CD4-positive, alpha-beta T cell treated with Interleukin-17A for 4 hours (primary cell): ENCODE measurements at regions not wholly inside any gene's neighbourhood (a gene's known extent, or its start where the extent isn't known, plus 50 kb on each side); places are given as distances from the start of the nearest gene placed in this dataset.

ENCODE experiments used
- DNase-seq: peaks from one replicate; pipeline ENCODE4 v3.0.0-alpha.2; 2020; ENCODE audit warnings: mixed read lengths

- no peak for DNase-seq
Observed at GRCh38 chr15:69505956-69506556, 53.4 kb downstream of the RPLP1 start.

DNA sequence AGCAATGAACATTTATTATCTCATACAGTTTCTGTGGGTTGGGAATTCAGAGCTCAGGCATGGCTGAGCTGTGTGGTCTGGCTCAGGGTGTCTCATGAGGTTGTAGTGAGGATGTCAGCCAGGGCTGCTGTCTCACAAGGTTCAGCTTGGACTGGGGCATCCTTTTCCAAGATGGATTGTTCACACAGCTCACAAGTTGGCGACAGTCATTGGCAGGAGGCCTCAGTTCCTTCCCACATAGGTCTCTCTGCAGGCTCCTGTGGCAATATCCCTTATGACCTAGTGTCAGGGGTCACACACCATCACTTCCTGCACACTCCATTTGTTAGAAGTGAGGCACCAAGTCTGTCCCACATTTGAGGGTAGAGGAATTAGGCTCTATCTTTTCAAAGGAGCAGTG, 56.0 kb downstream of the RPLP1 start:
- no peak for DNase-seq

DNA sequence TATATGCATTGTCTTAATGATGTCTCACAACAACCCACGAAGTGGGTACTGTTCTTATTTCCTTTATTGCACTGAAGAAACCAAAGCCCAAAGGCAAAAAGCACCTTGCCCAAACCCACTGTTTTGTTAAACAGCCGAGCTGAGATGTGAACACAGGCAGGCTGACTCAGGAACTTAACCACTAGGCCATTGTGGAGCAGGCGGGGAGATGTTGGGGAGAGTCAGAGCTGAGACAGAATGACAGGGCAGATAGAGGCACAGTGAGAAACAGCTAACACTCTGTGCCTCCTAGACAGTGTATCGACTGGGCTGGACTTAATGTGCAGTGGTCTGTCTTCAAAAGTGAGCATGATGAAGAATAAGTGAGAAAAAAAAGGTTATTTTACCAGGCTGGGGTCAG, 56.5 kb downstream of the RPLP1 start:
- DNase-seq, result no peak

DNA sequence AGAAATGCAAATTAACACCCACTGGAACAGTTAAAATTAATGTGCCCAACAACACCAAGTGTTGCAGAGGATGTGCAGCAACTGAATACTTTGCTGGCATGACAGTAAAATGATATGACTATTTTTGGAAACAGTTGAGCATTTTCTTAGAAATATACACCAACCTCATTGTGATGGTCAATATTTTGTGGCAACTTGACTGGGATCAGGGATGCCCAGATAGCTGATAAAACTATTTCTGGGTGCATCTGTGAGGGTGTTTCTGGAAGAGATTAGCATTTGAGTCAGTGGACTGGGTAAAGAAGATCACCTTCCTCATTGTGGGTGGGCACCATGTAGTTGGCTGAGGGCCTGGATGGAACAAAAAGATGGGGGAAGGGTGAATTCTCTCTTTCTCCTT, 57.9 kb downstream of the RPLP1 start:
- no peak for DNase-seq

DNA sequence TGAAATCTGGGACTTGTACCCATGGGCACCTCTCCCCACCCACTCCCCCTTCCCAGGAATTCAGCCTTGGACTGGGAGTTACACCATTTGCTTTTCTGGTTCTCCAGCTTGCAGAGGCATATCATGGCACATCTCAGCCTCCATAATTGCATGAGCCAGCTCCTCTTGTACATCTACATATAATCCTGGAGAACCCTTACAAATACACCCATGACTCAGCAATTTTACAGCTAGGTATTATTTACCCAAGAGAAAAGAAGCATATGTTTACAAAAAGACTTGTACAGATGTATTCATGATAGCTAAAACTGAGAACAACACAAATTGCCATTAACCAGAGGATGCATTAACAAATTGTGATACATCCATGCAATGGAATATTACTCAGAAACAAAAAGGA, 58.4 kb downstream of the RPLP1 start:
- no peak for DNase-seq

DNA sequence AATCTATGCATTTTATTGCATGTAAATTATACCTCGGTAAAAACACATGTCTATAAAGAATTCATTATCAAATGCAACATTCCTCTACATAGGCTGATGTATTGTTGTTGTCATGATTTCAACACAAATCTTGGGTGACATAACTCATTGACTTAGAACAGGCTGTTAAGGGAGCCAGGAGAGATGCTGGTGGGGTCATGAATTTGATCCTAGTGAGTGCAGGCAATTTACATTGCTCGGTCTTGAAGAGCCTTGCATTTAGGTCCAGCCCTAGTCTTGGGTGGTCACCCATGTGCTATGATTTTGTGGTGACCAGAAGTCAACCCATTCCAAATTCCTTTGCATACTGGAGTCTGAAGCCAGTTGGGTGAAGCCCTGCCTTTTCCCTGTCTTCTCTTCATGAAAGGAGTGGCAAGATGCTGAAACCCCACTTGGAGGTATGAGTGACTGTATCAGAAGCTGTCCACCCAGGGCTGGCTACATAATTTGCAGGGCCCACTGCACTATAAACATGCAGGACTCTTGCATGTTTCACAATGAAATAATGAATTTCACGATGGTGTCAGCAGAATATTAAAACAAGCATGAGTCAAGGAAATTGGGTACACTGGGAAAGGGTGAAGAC, 59.2 kb downstream of the RPLP1 start:
- no peak for DNase-seq

GRCh38 chr15:69513450-69513960, 60.9 kb downstream of the RPLP1 start:
- no peak for DNase-seq

DNA sequence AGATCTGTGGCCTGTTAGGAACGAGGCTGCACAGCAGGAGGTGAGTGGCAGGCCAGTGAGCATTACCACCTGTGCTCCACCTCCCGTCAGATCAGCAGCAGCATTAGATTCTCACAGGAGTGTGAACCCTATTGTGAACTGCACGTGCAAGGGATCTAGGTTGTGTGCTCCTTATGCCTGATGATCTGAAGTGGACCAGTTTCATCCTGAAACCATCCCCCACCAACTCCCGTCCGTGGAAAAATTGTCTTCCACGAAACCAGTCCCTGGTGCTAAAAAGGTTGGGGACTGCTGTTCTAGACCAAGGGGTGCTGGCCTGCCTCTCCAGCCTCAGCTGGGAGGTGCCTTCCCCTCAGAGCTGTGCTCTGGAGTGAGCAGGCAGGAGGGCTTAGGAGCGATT, 61.4 kb downstream of the RPLP1 start:
- DNase-seq, result no peak

GRCh38 chr15:69515508-69515907, 62.9 kb downstream of the RPLP1 start:
- no peak for DNase-seq

DNA sequence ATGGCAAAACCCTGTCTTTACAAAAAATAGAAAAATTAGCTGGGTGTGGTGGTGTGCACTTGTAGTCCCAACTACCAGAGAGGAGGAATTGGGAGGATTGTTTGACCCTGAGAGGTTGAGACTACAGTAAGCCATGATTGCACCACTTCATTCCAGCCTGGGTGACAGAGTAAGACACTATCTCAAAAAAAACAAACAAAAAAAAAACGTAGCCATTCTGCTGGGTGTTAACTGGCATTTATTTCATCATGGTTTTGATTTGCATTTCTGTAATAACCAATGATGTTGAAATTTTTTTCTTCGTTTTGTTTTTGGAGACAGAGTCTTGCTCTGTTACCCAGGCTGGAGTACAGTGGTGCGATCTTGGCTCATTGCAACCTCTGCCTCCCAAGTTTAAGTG, 63.3 kb downstream of the RPLP1 start:
- no peak for DNase-seq

GRCh38 chr15:69517052-69517451, 64.4 kb downstream of the RPLP1 start:
- DNase-seq, result no peak

- no peak for DNase-seq
Observed at GRCh38 chr15:69518806-69519205, 66.2 kb downstream of the RPLP1 start.

DNA sequence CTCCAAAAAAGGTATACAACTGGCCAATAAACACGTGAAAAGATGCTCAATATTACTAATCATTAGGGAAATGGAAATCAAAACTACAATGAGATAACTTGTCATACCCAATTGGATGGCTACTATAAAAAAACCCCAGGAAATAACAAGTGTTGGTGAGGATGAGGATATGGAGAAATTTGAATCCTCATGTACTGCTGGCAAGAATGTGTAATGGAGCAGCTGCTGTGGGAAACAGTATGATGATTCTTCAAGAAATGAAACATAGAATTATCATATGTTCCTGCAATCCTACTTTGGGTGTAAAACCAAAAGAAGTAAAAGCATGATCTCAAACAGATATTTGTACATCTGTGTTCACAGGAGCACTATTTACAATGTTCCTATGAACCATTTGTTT, 67.4 kb downstream of the RPLP1 start:
- DNase-seq, result no peak

- DNase-seq, result no peak
Observed at GRCh38 chr15:69522361-69522760, 69.7 kb downstream of the RPLP1 start.

DNA sequence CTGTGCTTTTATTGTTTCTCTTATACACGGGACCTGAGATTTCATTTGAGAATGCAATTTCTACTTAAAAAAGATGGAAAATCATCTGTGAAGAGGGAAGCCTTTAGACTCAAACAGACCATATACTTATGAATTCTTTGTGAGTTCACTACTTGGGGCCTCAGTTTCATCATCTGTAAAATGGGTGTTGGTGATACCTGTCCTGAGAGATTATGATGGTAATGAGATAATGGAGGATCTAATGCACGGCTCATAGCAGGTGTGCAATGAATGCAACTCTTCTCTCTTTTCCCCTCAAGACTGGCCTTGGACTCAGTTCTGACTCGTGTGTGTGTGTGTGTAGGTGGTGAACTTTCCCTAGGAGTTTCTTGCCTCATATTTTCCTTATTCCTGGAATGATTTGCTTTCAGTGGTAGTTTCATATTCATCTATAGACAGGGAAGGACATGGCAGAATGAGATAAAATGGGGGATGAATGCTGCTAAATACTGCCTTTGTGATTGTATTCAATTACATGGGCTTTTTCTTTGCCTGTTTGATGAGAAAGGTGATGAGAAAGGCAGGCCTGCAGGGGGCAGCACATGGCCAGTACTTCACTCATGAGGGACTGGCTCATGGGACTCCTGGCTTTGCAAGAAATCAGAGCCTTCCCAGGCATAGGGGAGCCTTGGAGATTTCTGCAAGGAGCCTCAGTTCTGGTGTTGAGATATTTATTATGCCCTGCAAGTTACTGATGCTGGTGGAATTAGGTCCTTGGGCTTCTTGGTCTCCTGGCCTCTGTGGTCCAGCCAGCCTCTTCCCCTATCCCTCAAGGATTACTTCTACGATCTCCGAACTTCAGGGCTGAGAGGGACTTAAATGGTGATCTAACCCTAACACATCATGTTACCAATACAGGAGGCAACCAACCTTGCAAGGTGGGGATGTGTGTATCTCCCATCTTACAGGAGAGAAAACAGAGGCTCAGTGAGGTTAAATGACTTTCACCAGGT, 70.7 kb downstream of the RPLP1 start:
- peak; percentile 79 for DNase-seq

DNA sequence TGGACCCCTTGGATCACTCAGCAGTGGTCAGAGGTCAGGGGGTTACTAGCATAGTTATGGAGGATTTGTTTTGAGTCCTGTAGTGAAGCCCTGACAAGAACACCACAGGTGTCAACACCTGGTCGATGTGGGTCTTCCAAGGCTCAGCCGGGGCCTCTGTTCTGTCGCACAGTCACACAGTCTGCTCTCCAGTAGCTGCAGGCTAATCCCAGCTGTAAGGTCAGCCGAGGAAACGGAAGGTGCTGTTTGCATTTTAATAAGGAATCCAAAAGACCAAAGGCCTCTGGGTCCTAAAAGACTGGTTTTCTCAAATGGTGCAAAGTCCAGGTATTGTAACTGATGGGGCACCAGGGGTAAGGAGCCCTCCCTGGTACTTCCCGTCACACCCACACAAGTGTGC, 71.7 kb downstream of the RPLP1 start:
- DNase-seq, result no peak

GRCh38 chr15:69524814-69525213, 72.2 kb downstream of the RPLP1 start:
- DNase-seq, result no peak

DNA sequence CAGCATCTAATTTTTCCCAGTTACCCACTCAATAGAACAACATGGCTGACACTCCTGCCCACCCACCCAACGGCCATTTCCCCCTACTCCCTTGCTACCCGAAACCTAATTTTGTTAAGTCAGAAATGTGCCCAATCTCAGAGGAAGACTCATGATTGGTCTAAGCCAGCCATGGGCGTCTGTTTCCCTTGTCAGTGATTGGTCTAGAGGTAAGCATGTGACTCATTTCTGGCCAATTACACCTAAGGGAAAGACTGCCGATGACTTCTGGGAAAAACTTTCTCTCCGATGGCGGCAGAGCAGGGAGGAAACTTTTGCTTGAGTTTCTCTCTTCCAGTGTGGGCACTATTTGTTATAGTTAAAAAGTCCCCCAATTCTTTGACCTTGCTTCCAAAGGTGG, 72.9 kb downstream of the RPLP1 start:
- DNase-seq, result no peak

GRCh38 chr15:69526081-69527061, 73.8 kb downstream of the RPLP1 start:
- DNase-seq, result no peak

DNA sequence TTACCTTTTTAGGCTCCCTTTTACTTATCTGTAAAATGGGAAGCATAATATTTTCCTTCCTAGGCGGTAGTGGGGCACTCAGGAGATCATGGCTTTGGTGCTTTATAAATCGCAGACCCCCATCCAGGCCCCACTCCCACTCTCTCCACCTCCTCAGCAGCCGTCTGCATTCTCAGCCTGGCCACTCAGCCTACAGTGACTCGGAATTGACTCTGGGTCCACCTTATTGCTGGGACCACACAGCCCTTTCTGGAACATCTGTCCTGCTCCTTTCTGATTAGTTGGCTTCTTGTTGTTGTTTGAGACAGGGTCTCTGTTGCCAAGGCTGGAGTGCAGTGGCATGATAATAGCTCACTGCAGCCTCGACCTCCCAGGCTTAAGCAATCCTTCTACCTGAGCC, 76.5 kb downstream of the RPLP1 start:
- no peak for DNase-seq

- DNase-seq, result no peak
Observed at GRCh38 chr15:69529961-69530633, 77.5 kb downstream of the RPLP1 start.
